OCI-LY7 (cell line): ENCODE measurements at regions not wholly inside any gene's neighbourhood (a gene's known extent, or its start where the extent isn't known, plus 50 kb on each side); places are given as distances from the start of the nearest gene placed in this dataset.

ENCODE experiments used
- BruUV-seq: library from RNA; stranded (reverse); fragments of 400-500 nt; replicated peaks from 2 replicates; lab custom pipeline; 2021; lab: Mats Ljungman, UMichigan
- CTCF ChIA-PET: fragments of 300-600 bp; sonication (Branson Sonifier 250); formaldehyde crosslinking; loops from one replicate; lab custom pipeline; 2022; ENCODE audit warnings: antibody characterized with exemption; ENCODE audit not compliant: unreplicated experiment; lab: Charles Lee
- POLR2A ChIA-PET: fragments of 300-600 bp; sonication (Branson Sonifier 250); formaldehyde crosslinking; loops from one replicate; lab custom pipeline; 2022; ENCODE audit warnings: antibody characterized with exemption; lab: Charles Lee
- DNase-seq: peaks from one replicate; pipeline ENCODE4 v3.0.0-alpha.2; 2015; ENCODE audit warnings: low spot score
- H2AFZ ChIP-seq: fragments of 200-600 bp; sonication (generic), shearing (Covaris generic); 2 replicates; pipeline ENCODE4 v1.6.1; 2014; ENCODE audit warnings: mild to moderate bottlenecking, antibody characterized with exemption, low read length, moderate library complexity
- H3K27ac ChIP-seq: fragments of 200-600 bp; sonication (generic); 2 replicates; pipeline ENCODE4 v1.5.1; 2014; ENCODE audit warnings: mixed run types, low read depth, mild to moderate bottlenecking, moderate library complexity, low read length, inconsistent platforms; ENCODE audit not compliant: poor library complexity, severe bottlenecking
- H3K36me3 ChIP-seq: fragments of 200-600 bp; sonication (generic); 2 replicates; pipeline ENCODE4 v1.6.1; 2014; ENCODE audit warnings: mild to moderate bottlenecking, antibody characterized with exemption, low read length, moderate library complexity, mixed read lengths; ENCODE audit not compliant: insufficient read depth
- H3K4me1 ChIP-seq: fragments of 200-600 bp; sonication (generic); 2 replicates; pipeline ENCODE4 v1.5.1; 2014; ENCODE audit warnings: mild to moderate bottlenecking, low read length; ENCODE audit not compliant: insufficient read depth, poor library complexity, severe bottlenecking
- H3K4me2 ChIP-seq: fragments of 200-600 bp; sonication (generic); 2 replicates; pipeline ENCODE4 v1.6.1; 2014; ENCODE audit warnings: mild to moderate bottlenecking, low read length
- H3K4me3 ChIP-seq: fragments of 200-600 bp; sonication (generic); 2 replicates; pipeline ENCODE4 v1.5.1; 2014; ENCODE audit warnings: mild to moderate bottlenecking, low read depth, low read length; ENCODE audit not compliant: poor library complexity, severe bottlenecking
- H3K79me2 ChIP-seq: fragments of 200-600 bp; sonication (generic); 2 replicates; pipeline ENCODE4 v1.6.1; 2016; ENCODE audit warnings: low read depth, mild to moderate bottlenecking, low read length, moderate library complexity, mixed read lengths; ENCODE audit not compliant: insufficient read depth
- H3K9me2 ChIP-seq: fragments of 200-600 bp; sonication (generic); 2 replicates; pipeline ENCODE4 v1.6.1; 2016; ENCODE audit warnings: mild to moderate bottlenecking, low read length, mixed read lengths; ENCODE audit not compliant: insufficient read depth
- H3K9me3 ChIP-seq: fragments of 200-600 bp; sonication (generic); 2 replicates; pipeline ENCODE4 v1.6.1; 2014; ENCODE audit warnings: mild to moderate bottlenecking, mixed run types, low read length, mixed read lengths
- H4K20me1 ChIP-seq: fragments of 200-600 bp; sonication (generic); 2 replicates; pipeline ENCODE4 v1.6.1; 2014; ENCODE audit warnings: mild to moderate bottlenecking, antibody characterized with exemption, low read length, moderate library complexity, mixed read lengths; ENCODE audit not compliant: insufficient read depth
- CTCF ChIP-seq: fragments of 200-600 bp; sonication (generic); conservative IDR thresholded peaks from 2 replicates; pipeline ENCODE4 v1.5.1; 2014; ENCODE audit warnings: mild to moderate bottlenecking, antibody characterized with exemption, low read length, moderate library complexity, mixed read lengths
- EZH2phosphoT487 ChIP-seq: fragments of 200-600 bp; sonication (generic); IDR thresholded peaks from 2 replicates; pipeline ENCODE4 v1.6.1; 2018; ENCODE audit warnings: low read depth, borderline replicate concordance, mild to moderate bottlenecking, mixed run types, antibody characterized with exemption, low read length, moderate library complexity, mixed read lengths
- intact Hi-C: fragments of 100-400 bp; cut with micrococcal nuclease; formaldehyde crosslinking; loops from one replicate; pipeline ENCODE4 v1.10.0; 2022; ENCODE audit not compliant: unreplicated experiment

DNA sequence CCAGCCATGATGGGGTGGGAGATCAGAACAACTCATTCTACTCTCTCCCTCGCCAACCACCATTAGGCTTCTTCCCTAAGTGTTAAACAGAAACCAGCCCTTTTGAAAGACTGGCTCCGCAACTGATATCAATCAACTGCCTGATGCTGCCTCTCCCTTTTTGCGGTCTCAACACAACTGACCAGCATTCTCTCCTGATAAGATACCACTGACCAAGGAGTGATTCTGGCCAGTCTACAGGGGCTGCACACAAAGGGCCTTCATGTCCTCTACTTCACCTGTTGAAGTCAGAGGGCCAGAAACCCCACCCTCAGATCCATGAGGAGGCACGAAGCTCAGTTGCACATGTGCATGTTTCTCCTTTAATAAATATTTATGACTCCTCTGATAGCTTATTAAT, 145.1 kb downstream of the CD24 start:
- ChIA-PET CTCF (no interaction called here), POLR2A (interaction anchor here (1.0 kb wide), 1 partner anchor 53 kb away, joined by 5 read pairs; no protein-coding TSS in a partner anchor)
- BruUV-seq: no TSS peak
- Histone ChIP-seq H3K79me2 (no peaks in the 10 kb centered on the region), H3K4me2 (no peak overlapping the region), H2AFZ (no peak overlapping the region), H4K20me1 (no peaks in the 10 kb centered on the region), H3K4me3 (no peak overlapping the region), H3K27ac (no peak overlapping the region), H3K4me1 (no peaks in the 10 kb centered on the region), H3K36me3 (no peaks in the 10 kb centered on the region), H3K9me3 (no peaks in the 10 kb centered on the region), H3K9me2 (no peaks in the 10 kb centered on the region)
- TF ChIP-seq EZH2phosphoT487 (no peak), CTCF (no peak)
- intact Hi-C loops: no loop called here
- no peak for DNase-seq

DNA sequence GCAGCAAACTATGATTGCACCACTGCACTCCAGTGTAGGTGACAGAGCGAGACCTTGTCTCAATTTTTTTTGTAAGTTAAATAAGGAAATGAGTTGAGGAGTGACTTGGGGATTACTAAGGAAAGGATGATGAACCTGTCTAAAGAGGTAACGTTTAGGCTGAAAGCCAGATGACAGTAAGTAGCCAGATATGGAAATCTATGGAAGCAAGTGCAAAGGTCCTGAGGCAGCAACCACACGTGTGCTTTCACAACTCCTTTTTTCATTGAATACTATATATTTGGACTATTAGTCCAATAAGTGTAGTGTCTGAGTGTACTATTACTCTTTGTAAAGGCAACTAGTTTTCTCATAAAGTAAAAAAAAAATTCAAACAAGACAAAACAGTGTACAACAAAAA, 147.4 kb downstream of the CD24 start:
- intact Hi-C loops: no loop called here
- POLR2A ChIA-PET: no interaction called here

More for the DNA sequence above, 147.4 kb downstream of the CD24 start:
- CTCF ChIA-PET: no interaction called here
- Histone ChIP-seq H3K9me3 (no peaks in the 10 kb centered on the region), H3K4me2 (no peak overlapping the region), H3K4me3 (no peak overlapping the region), H3K27ac (no peak overlapping the region), H3K36me3 (no peaks in the 10 kb centered on the region), H3K4me1 (no peaks in the 10 kb centered on the region), H2AFZ (no peak overlapping the region), H3K79me2 (no peaks in the 10 kb centered on the region), H3K9me2 (no peaks in the 10 kb centered on the region), H4K20me1 (no peaks in the 10 kb centered on the region)
- DNase-seq: no peak
- BruUV-seq: no TSS peak
- TF ChIP-seq EZH2phosphoT487: no peak
- TF ChIP-seq CTCF: no peak
